Stimulated activated CD4-positive, alpha-beta T cell treated with anti-CD3 and anti-CD28 coated beads, Interleukin-1b, Interleukin-23, amount 100 ng/mL, for 24 hours (primary cell): ENCODE measurements at regions not wholly inside any gene's neighbourhood (a gene's known extent, or its start where the extent isn't known, plus 50 kb on each side); places are given as distances from the start of the nearest gene placed in this dataset.
"Not testable (repeated sequence)": the region's sequence is repeated elsewhere in the genome, so short reads cannot be mapped to it uniquely, and the experiment has no call there.

Experiments used
- DNase-seq, 4 experiments: peaks; one replicate each; pipeline ENCODE4 v3.0.0-alpha.2; 2020; ENCODE audit warnings: low read depth in 4 of 4, low spot score in 1 of 4

DNA sequence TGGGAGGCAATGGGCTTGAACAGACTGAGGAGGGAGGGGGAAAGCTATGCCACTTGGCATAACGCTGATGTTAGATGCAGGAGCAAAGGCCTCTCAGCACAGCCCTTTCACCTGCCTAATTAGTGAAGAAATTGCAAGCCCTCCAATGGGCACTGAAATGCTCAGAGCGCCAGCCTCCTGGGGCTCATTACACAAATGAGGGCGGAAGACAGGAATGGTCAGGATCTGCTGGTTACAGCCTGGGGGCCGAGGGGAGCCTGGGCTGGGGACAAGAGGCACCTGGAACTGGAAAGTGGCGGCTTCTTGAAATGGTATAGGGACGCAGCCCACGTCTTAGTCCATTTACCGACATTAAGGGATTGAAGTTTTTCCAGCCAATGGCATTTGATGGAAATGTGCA, 50.2 kb upstream of the PLET1 start:
- DNase-seq = no peak

DNA sequence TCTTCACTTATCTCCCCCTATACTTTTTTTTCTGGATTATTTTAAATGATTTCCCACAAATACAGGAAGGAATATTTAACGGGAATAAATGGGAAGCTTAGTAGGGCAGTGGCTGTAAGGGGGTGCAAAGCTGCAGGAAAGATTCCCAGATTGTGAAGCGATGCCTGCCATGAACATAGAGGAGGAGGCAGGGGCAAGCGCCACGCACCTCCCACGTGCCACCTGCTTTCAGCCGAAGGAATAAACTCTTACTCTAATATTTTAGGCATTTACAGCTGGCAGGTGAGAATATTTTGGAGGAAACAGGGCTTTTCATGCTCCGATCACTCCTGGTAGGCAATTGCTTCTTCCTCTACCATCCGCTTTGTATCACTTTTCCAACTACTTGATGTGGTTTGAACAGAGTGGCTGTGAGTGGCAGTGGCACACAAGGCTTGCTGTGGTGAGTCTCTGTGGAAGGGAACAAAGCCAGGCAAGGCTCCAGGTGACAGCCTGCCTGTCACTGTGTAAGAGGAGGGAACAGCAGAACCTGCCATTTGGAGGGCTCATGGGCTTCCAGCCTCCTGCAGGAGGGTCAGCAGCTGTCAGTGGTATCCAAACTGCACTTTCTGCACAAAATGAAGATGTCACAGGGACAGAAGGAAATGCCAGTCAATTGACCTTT, 54.5 kb upstream of the PLET1 start:
- no peak for DNase-seq

DNA sequence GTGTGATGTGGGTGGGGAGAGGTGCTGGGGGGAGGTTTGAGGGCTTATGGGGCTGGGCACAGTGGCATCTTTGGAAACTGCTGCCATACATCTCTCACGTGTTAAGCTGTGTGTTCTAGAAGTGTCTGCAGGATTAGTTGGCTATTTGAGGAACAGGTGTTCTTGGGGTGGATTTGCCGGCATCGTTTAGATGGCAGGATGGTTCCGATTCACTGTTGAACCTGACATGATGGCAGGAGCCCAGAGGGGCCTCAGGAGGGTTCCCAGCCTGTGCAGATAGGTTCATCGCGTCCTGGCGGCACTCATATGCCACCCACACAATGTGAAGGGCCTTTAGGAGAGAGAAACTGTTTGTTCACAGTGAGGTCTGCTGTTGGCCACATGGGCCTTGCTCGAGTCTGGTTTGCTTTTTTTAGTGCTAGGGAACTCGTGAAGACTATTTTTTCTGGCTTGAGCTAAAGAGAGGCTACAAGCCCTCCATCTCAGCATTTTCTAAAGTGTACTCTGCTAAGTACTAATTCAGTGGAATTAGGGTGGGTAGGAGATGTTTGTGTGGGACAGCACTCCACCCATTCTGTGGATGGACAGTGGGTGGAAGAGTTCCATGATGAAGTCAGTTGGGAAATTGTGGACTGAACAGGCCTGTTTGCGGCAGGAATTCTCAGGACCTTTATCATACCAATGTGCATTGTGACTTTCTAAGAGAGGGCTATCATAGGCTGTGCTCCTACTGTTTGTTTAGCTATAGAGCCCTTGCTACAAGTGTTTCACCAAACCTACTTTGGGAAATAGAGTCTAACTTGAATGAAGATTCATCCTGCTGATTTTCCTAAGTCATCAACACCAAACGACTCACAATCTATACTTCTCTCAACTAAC, 55.4 kb upstream of the PLET1 start:
- no peak for DNase-seq

DNA sequence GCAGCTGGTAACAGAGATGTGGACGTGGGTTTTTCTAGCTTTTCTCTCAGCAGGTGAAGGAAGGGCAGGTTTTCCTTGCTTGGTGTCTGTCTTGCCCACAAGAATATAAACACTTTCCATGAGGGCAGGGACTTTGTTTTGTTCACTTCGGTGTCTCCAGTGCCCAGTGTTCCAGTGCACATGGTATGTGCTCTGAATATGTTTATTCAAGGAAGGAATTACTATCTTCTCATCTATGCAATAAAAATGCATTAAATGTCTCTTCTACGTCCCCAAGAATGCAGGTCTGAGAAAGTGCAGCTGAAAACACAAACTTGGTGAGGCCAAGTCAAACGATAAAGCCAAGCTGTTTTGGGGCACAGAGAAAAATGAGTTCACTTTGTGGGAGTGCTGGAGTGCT, 56.3 kb upstream of the PLET1 start:
- DNase-seq = no peak

DNA sequence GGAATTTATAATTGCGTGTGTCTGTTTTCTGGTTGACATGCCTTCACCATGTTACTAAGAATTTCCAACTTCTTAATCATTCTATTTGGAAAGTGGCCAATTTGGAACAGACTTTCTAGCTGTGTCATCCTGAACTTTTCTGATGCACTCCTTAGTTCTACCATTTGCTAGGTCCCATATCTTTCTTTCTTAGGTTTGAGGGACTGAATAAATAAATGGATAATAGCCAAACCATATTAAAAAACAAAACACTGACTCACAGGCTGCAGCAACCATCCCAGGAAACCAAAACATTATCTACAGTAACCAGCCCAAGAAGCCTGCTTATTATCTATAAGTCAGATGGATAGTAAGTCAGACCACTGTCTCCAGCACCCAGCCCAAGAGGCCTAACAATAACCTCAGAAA, 57.5 kb upstream of the PLET1 start:
- DNase-seq = no peak

DNA sequence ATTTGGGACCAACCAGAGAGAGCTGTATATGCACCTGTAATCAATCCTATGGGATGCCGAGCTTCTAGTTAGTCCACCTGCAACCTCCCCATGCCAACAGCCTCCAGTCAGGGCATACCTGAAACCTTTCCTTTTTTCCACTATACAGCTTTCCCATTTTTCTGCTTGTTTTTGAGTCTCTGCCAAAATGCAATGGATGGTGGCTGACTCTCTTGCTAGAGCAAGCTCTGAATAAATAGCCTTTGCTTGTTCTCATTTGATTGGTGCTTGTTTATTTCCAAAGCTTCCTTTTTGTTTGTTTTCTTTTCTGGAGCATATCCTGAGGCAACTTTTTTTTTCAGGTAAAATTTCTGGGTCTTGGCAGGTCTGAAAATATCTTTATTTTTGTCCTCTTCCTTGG, 58.0 kb upstream of the PLET1 start:
- no peak for DNase-seq

DNA sequence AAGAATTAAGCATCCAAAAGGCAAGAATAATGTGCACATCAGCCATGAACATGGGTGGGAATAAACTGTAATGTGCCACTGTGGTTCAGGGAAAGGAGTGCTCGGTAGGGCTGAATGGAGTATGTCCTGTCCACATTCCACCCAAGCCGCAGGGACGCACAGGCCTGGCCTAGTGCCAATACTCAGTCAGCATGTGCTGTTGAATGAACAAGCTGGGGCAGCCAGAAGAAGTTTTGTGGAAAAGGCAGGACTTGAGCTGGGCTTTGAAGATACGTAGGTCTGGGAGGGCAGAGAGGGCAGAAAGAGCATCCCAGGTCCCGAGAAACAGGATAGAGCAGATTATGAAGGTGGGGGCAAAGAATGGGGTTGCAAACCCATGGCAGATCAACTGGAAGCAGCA, 60.0 kb upstream of the PLET1 start:
- no peak for DNase-seq

DNA sequence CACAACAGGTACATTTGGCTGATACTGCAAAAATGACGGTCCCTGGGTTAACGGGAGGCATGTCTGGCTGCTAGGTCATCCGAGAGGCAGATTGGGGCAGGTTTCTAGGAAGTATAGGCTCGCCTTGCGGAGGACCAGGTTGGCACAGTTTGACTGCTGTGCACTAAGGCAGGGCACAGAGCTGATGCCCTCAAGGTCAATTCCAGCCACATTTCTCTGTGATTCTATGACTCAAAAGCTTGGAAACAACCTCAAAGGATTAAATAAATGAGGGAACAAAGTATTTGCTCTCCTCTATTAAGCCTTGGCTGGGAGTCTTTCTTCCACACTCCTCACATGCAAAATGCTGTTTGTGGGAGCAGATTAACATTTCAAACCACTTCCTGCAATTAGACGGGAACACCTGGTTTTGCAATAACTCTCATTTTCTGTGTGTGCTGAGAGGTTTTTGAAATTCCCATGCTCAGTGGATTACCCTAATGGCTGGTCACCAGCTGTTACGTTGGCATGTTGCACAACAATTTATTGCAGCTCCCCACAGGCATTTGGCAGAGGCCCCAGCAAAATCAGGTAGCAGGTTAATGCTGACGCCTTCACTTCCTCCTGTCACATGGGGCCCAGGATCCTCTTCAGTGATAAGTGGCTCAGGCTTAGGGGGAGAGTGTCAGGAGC, 61.0 kb upstream of the PLET1 start:
- DNase-seq = no peak

DNA sequence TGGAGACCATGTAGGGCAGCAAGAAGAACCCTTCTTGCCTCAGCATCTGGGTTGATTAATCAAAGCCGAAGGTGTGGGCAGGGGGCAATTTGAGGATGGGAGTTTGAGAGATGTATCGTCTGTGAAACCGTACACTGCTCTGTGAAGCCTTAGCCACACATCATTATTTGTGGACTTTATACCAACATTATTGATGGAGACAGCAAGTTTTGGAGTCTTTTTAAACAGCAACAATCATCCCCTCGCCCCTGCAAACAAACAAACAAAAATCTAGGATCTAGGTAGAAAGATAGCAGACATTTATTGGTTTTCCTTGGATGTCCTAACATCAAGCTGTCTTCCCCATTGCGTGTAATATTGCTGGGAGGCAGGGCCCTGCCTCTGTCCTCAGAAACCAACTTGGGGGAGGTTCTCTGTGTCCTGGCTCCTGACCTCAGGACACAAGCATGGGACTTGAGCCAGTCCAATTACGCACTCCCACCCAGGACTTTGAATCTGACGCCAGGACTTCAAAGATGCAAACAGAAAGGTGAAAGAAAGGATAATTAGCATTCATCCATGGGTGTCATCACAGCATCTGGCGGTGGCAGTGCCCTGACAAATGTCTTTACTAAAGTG, 61.6 kb upstream of the PLET1 start:
- DNase-seq = no peak

DNA sequence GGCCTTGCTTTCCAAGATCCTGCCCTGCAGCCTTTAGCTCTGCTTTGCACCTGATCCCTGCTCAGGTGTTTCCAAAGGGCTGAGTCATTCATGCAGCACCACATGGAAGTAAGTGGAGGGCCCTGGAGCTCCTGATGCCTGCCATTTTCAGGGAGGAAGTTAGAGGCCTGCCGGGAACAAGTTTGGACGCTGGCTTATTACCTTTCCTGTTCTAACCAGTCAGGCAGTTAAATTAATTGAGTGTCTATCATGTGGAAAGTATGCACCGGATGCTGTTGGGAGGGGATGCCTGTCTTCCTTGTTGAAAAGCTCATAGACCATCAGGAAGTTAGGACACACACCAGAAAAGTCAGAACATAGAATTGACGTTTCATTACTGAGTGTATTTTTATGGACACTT, 73.7 kb upstream of the PLET1 start:
- DNase-seq = no peak

DNA sequence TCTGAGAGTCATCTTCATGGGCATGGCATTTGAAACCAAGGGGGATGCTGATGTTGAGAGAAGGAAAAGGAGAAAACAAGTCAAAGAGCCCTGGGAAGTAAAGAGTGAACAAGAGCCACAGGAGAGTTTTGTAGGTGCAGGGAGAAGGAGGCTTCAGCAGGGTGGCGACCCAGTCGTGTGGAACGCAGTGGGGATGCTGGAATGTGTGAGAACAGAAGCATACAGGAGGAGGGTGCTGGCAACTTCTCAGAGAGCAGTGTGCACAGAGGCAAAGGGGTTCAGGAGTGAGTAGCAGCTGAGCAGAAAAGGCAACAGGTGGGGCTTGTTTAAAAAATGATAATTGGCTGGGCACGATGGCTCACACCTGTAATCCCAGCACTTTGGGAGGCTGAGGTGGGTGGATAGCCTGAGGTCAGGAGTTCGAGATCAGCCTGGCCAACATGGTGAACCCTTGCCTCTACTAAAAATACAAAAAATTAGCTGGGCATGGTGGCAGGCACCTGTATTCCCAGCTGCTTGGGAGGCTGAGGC, 75.8 kb upstream of the PLET1 start:
- DNase-seq = no peak

DNA sequence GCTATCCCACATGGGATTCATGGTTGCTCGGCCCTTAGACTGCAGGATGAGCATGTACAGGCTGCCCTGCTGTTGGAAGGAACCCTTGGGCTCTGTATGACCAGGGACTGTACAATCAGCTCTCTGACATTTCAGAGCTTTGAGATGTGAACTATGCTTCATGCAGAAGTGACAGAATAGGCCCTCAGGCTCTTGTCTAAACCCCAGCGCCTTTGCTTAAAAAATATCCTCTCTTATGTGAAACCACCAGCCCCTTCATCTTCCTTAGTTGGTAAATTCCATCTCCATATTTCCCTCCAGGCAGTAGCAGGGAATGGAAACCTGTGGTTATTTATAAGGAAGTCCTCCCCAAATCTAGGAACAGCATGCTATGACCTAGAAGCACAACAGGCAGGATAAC, 78.9 kb upstream of the PLET1 start:
- no peak for DNase-seq

DNA sequence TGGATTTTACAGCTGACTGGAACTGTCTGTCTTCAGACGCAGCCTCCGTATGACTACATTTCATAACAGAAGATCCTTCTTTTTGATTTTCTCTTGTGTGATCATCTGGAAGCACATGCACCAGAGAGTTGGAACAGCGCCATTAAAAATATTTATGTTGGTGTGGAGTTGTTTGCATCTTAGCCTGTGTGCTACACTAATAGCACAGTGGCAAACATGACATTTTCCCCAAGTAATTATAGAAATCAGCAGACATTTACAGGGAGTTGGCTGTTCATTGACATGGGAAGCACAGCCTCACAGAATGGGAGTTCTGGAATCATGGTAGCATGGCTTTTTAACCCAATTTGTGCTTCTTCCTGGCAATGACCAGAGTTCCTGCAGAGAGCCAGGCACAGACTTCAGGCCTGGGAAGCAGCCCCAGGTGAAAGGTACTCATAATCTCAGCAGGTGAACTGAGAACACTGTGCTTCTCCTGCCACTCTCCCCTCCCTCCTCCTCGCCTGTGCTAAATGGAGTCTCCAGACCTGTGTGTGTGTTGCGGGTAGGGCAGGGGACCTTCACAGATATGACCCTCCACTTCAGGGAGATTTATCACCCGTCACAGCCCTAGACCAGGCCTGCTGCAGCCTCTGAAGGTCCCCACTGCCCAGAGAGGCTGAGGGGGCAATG, 82.8 kb upstream of the PLET1 start:
- DNase-seq = no peak

DNA sequence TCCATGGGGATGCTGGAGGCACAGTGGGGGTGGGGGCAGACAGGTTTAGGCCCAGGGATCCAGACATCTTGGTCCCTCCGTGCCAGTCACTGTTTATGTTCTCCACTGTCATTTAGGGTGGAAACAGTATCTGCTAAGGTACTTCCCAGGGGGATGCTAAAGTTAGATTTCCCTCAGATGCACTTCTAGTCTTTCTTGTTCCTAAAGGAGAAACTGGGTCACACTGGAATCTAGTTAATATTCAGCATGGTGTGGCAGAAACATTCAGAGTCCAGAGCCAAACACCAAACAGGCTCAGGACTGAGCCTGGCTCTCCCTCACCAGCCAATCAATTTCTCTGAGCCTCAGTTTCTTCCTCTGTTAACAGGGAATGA, 83.4 kb upstream of the PLET1 start:
- DNase-seq = no peak

DNA sequence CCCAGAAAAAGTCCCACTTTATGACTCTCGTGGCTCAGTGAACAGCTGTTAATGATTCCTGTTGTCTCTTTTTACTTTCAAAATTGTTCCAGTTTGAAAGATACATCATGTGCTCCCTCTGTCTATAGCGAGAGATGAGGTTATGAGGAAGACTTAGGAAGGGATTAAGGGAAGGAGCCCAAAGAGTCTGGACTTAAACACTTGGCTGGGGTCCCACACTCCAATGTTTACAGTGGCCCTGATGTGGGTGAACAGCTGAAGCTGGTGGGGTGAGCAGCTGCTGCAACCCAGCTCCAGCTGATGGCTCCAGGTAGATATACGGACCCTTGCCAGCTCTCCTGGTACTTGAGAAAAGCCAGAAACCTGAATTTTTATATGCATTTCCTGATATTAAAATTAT, 84.5 kb upstream of the PLET1 start:
- DNase-seq = no peak

DNA sequence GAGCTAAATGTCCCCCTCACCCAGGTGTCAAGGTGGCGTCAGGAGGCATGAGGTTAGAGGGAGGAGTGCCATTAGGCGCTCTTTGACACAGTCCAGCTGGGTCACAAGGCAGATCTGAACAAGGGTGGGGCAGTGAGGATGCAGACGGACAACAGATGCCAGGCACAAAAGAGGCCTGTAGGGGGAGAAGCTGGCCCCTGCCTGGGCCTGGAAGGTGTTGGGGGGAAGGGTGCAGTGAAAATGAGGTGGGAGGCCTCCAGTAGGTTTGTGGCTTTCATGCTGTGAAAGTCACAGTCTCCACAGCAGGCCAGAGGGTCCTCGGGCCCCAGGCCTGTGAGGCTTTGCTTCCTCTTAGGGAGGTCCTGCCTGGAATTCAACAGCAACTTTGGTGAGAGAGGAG, 85.0 kb upstream of the PLET1 start:
- DNase-seq = no peak

DNA sequence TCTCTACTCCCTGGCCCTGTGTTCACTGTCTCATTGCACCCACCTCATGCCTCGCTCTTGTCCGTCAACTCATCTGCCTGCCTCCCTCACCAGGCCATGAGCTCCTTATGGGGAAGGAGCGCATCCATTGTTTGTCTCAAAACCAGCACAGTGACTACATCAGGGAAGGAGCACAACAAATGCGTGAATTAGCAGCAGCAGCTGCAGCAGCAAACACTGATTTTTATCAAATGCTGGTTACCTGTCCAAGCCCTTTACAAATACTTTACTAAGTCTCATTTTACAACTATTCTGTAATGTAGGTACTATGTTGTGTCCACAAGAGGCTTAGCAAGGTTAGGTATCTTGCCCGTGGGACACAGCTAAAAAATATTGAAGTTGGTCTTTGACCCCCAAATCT, 85.9 kb upstream of the PLET1 start:
- no peak for DNase-seq

DNA sequence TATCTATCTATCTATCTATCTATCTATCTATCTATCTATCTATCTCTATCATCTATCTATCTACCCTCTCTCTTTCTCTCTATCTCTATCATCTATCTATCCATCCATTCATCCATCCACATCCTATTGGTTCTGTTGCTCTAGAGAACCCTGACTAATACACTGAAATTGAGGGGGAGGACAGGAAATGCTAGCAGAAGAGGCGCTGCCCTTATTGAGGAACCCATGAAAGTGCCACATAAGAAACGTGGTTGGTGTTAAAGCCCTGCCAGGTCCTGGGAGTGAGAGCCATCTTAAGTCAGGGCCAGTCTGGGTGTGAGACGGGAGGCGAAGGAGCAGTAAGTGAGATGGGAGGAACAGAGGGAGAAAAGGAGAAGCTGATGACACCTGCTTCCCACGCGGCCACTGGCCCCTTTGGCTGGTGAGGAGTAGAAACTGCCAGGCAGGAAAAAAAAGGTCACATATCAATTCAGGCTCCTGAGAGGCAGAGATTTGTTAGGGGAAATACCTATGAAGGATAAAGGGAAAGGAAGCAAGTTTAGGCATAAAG, 87.9 kb upstream of the PLET1 start:
- DNase-seq = no peak

DNA sequence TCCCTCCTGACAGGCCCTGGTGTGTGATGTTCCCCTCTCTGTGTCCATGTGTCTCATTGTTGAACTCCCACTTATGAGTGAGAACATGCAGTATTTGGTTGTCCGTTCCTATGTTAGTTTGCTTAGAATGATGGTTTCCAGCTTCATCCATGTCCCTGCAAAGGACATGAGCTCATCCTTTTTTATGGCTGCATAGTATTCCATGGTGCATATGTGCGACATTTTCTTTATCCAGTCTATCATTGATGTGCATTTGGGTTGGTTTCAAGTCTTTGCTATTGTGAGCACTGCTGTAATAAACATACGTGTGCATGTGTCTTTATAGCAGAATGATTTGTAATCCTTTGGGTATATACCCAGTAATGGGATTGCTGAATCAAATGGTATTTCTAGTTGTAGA, 90.8 kb upstream of the PLET1 start:
- DNase-seq = not testable (repeated sequence)

DNA sequence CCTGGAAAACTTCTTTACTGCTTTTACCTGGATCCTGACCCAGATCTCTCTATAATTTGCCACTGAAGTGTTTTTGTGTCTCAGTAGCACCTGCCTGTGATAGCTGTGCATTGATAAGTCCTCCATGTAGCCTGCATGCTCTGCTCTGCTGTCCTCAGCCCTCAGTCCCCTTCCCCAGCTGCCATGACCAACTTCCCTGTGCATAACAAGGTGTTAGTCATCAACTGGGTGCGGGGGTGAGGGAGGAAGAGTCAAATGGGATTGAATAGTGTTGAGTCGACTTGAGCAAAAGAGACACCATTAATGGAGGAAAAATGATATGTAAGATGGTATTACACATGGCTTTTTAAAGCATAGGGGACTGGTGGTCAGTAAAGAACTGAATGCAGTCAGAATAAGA, 92.2 kb upstream of the PLET1 start:
- no peak for DNase-seq

DNA sequence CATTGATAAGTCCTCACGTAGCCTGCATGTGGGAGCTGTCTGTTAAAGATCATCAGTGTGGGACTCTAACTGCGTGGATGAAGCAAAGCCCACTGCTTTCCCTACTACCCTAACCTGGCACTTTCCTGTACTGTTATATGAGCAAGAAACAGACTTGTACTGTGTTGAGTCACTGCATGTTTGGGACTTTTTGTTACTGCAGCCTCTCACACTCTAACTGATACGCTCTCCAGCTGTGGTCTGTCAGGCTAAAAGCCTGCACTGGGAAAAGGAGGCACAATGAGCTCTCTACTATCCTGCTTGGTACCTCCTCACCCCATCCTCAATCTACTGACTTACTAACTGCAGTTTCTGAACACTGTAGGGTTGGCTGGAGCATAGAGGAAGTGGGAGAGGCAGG, 93.7 kb upstream of the PLET1 start:
- DNase-seq = no peak
